ENCODE measurements at regions not wholly inside any gene's neighbourhood (a gene's known extent, or its start where the extent isn't known, plus 50 kb on each side); places are given as distances from the start of the nearest gene placed in this dataset.

GRCh38 chr11:26846227-26846626, 124.4 kb upstream of the SLC5A12 start:
- TF ChIP-seq NCOA5 (CRISPR knock-in tag; IDR thresholded peaks at IDR 0.05) = no peak
- no peak for TF ChIP-seq CTCF (CRISPR knock-in tag; IDR thresholded peaks at IDR 0.05)
- no peak for TF ChIP-seq REPIN1 (CRISPR knock-in tag; IDR thresholded peaks at IDR 0.05; ENCODE audit: borderline replicate concordance, low read depth)
- no peak for TF ChIP-seq RXRA (CRISPR knock-in tag; IDR thresholded peaks at IDR 0.05)

Measured in HepG2 (cell line).